ENCODE measurements at regions not wholly inside any gene's neighbourhood (a gene's known extent, or its start where the extent isn't known, plus 50 kb on each side); places are given as distances from the start of the nearest gene placed in this dataset.

DNA sequence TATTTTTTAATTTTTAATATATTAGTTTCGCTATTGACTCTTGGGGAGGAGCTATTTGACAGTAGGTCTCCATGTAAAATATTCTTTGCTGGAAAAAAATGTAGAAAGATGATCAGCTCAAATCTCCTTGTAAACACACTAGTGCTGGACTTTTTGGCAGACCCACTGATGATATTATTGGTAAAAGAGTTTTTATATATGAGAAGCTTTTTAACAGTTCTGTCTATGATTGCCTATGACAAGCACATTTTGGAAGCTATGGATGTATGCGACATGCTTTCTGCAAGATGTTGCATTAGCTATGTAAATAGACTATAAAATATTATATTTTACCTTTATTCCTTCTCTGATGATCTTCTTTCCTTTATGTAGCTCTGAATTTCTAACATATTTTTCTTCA lies 928.5 kb downstream of the DNAJB9 start:
- TF ChIP-seq YY1 (IDR thresholded peaks at IDR 0.05; ENCODE audit: insufficient read depth, insufficient read length) (no peak), SUZ12 (IDR thresholded peaks at IDR 0.05; ENCODE audit: extremely low read depth, insufficient read depth, insufficient read length) (no peak)
